HepG2 (cell line): ENCODE measurements at regions not wholly inside any gene's neighbourhood (a gene's known extent, or its start where the extent isn't known, plus 50 kb on each side); places are given as distances from the start of the nearest gene placed in this dataset.

Source experiments
- ATAC-seq: fragments of 200-7000 bp; cut with Tn5 transposase; 3 replicates; pipeline ENCODE4 v1.9.1; 2020; ENCODE audit warnings: mild to moderate bottlenecking, moderate library complexity
- BruUV-seq: library from RNA; stranded (reverse); fragments of 400-500 nt; replicated peaks from 2 replicates; lab custom pipeline; 2021; lab: Mats Ljungman, UMichigan
- CTCF ChIA-PET: fragments of 300-600 bp; formaldehyde crosslinking; extraction: SDS; loops from one replicate; lab custom pipeline; 2021; ENCODE audit warnings: low total read pairs, inconsistent platforms, low intra/inter-chr PET ratio; lab: Yijun Ruan, JAX
- POLR2A ChIA-PET: fragments of 350-600 bp; sonication (Branson Sonifier 250); formaldehyde crosslinking; loops from one replicate; lab custom pipeline; 2020; ENCODE audit warnings: antibody characterized with exemption, inconsistent platforms; lab: Yijun Ruan, JAX
- DNase-seq: peaks from one replicate; pipeline ENCODE4 v3.0.0-alpha.2; 2015; ENCODE audit warnings: low spot score
- FAIRE-seq: peaks from 3 replicates; lab custom pipeline; 2011; peaks lifted over from hg19 to GRCh38; lab: Jason Lieb, UNC
- H2AFZ ChIP-seq: one replicate; pipeline ENCODE4 v1.6.1; 2011; ENCODE audit warnings: low read length, inconsistent platforms
- H3K27ac ChIP-seq: fragments of 300-600 bp; 3 replicates; pipeline ENCODE4 v1.8.0; 2011; ENCODE audit warnings: mixed run types, mild to moderate bottlenecking, mixed read lengths, low read length, inconsistent platforms; ENCODE audit not compliant: insufficient read depth; ENCODE audit errors: extremely low read length
- H3K27me3 ChIP-seq, 2 experiments: fragments of 200-600 bp in 1 of 2; 2 replicates in 1 of 2; 3 replicates in 1 of 2; pipeline versions ENCODE4 v1.6.0 to v1.8.0; 2011; ENCODE audit warnings: low read length in 2 of 2, mild to moderate bottlenecking in 2 of 2, moderate library complexity in 2 of 2, inconsistent platforms in 1 of 2; ENCODE audit not compliant: insufficient read depth in 2 of 2, control insufficient read depth in 1 of 2
- H3K36me3 ChIP-seq, 2 experiments: fragments of 200-600 bp in 1 of 2; replicated peaks in 1 of 2; 2 replicates in 1 of 2; 3 replicates in 1 of 2; pipeline versions ENCODE4 v1.5.1 to v1.8.0; 2011; ENCODE audit warnings: low read length in 2 of 2, inconsistent platforms in 1 of 2; ENCODE audit not compliant: insufficient read depth in 2 of 2, control insufficient read depth in 1 of 2
- H3K4me1 ChIP-seq: 2 replicates; pipeline ENCODE4 v1.5.1; 2012; ENCODE audit warnings: low read length, inconsistent platforms; ENCODE audit not compliant: insufficient read depth
- H3K4me2 ChIP-seq: 2 replicates; pipeline ENCODE4 v1.6.0; 2011; ENCODE audit warnings: low read depth, low read length, inconsistent platforms
- H3K4me3 ChIP-seq, 3 experiments: fragments of 200-600 bp in 1 of 3; sonication (generic), shearing (Covaris generic) in 1 of 3; replicated peaks in 1 of 3; 2 replicates each; pipeline ENCODE4 v1.5.1; 2011 to 2016; ENCODE audit warnings: low read length in 3 of 3, inconsistent platforms in 2 of 3, low read depth in 2 of 3, mild to moderate bottlenecking in 2 of 3, control low read depth in 1 of 3, mixed read lengths in 1 of 3; ENCODE audit not compliant: insufficient read depth in 1 of 3
- H3K79me2 ChIP-seq: one replicate; pipeline ENCODE4 v1.6.1; 2011; ENCODE audit warnings: low read length, inconsistent platforms; ENCODE audit not compliant: insufficient read depth
- H3K9ac ChIP-seq: 2 replicates; pipeline ENCODE4 v1.6.0; 2011; ENCODE audit warnings: mild to moderate bottlenecking, low read depth, low read length, inconsistent platforms; ENCODE audit not compliant: insufficient read depth
- H3K9me3 ChIP-seq: 2 replicates; pipeline ENCODE4 v1.5.1; 2012; ENCODE audit warnings: mild to moderate bottlenecking, low read length
- H4K20me1 ChIP-seq: 2 replicates; pipeline ENCODE4 v1.6.0; 2011; ENCODE audit warnings: inconsistent platforms, mild to moderate bottlenecking, low read length, moderate library complexity; ENCODE audit not compliant: insufficient read depth
- ESRRA ChIP-seq: sonication (generic); formaldehyde crosslinking; IDR thresholded peaks from 2 replicates; pipeline ENCODE4 v1.5.1; 2020; ENCODE audit warnings: mild to moderate bottlenecking, low read depth, missing genetic modification reagents
- HNRNPK ChIP-seq: fragments of 200-400 bp; formaldehyde crosslinking; IDR thresholded peaks from 2 replicates; pipeline ENCODE4 v1.6.1; 2018; ENCODE audit warnings: low read length, low read depth, moderate library complexity, mild to moderate bottlenecking; ENCODE audit not compliant: poor library complexity, severe bottlenecking
- KDM3A ChIP-seq: IDR thresholded peaks from 2 replicates; pipeline ENCODE4 v1.6.1; 2018; ENCODE audit warnings: low read depth, missing compliant biosample characterization
- MED1 ChIP-seq: sonication (generic); formaldehyde crosslinking; IDR thresholded peaks from 2 replicates; pipeline ENCODE4 v1.4.0; 2020; ENCODE audit warnings: missing genetic modification reagents
- NFKBIZ ChIP-seq: IDR thresholded peaks from 2 replicates; pipeline ENCODE4 v1.6.1; 2018; ENCODE audit warnings: missing genetic modification reagents, missing compliant biosample characterization
- NFYC ChIP-seq: IDR thresholded peaks from 2 replicates; pipeline ENCODE4 v1.6.1; 2016; ENCODE audit warnings: missing genetic modification reagents, missing compliant biosample characterization
- SP4 ChIP-seq: sonication (generic); formaldehyde crosslinking; IDR thresholded peaks from 2 replicates; pipeline ENCODE4 v1.8.1; 2023; ENCODE audit warnings: mild to moderate bottlenecking, missing genetic modification reagents
- TBX2 ChIP-seq: sonication (generic); formaldehyde crosslinking; IDR thresholded peaks from 2 replicates; pipeline ENCODE4 v1.5.0; 2020; ENCODE audit warnings: missing genetic modification reagents, mild to moderate bottlenecking, borderline replicate concordance
- TCF12 ChIP-seq, 2 experiments: fragments of 450-650 bp in 1 of 2; sonication (generic) in 1 of 2; formaldehyde crosslinking in 1 of 2; IDR thresholded peaks; 2 replicates each; pipeline versions ENCODE4 v1.6.1 to v1.8.0; 2017 to 2022; ENCODE audit warnings: antibody characterized with exemption in 1 of 2, mild to moderate bottlenecking in 1 of 2, missing genetic modification reagents in 1 of 2, moderate library complexity in 1 of 2
- TOPORS ChIP-seq: sonication (generic); formaldehyde crosslinking; IDR thresholded peaks from 2 replicates; pipeline ENCODE4 v1.8.0; 2023; ENCODE audit warnings: mild to moderate bottlenecking, missing genetic modification reagents
- ZBTB20 ChIP-seq: sonication (generic); formaldehyde crosslinking; IDR thresholded peaks from 2 replicates; pipeline ENCODE4 v1.8.1; 2023; ENCODE audit warnings: missing genetic modification reagents, low read depth, mild to moderate bottlenecking, borderline replicate concordance
- ZNF20 ChIP-seq: sonication (generic); formaldehyde crosslinking; IDR thresholded peaks from 2 replicates; pipeline ENCODE4 v1.4.0; 2020; ENCODE audit warnings: mild to moderate bottlenecking, moderate library complexity, missing genetic modification reagents
- ZNF260 ChIP-seq: sonication (generic); formaldehyde crosslinking; IDR thresholded peaks from 2 replicates; pipeline ENCODE4 v1.4.0; 2020; ENCODE audit warnings: missing genetic modification reagents, low read depth, mild to moderate bottlenecking, borderline replicate concordance
- ZNF383 ChIP-seq: sonication (generic); formaldehyde crosslinking; IDR thresholded peaks from 2 replicates; pipeline ENCODE4 v1.4.0; 2020; ENCODE audit warnings: missing genetic modification reagents, mild to moderate bottlenecking, borderline replicate concordance
- ZNF569 ChIP-seq: sonication (generic); formaldehyde crosslinking; IDR thresholded peaks from 2 replicates; pipeline ENCODE4 v1.5.0; 2020; ENCODE audit warnings: mild to moderate bottlenecking, missing genetic modification reagents, moderate library complexity, borderline replicate concordance
- ZNF816 ChIP-seq: sonication (generic); formaldehyde crosslinking; IDR thresholded peaks from 2 replicates; pipeline ENCODE4 v1.8.0; 2022; ENCODE audit warnings: missing genetic modification reagents, mild to moderate bottlenecking, borderline replicate concordance
- ZSCAN20 ChIP-seq: sonication (generic); formaldehyde crosslinking; IDR thresholded peaks from 2 replicates; pipeline ENCODE4 v1.4.0; 2020; ENCODE audit warnings: missing genetic modification reagents, mild to moderate bottlenecking, borderline replicate concordance
- ZSCAN21 ChIP-seq: sonication (generic); formaldehyde crosslinking; IDR thresholded peaks from 2 replicates; pipeline ENCODE4 v1.8.0; 2022; ENCODE audit warnings: mild to moderate bottlenecking, missing genetic modification reagents, moderate library complexity, borderline replicate concordance
- WGBS: methylation state at CpG from one replicate; pipeline ENCODE4 v1.1.6; 2017; ENCODE audit warnings: low lambda C conversion rate; 5-methylcytosine and 5-hydroxymethylcytosine counted together
- in situ Hi-C: cut with HindIII; loops from 2 replicates; pipeline ENCODE4 v1.10.0; 2017; ENCODE audit warnings: low pct_unique_long_range_greater_than_20kb; ENCODE audit not compliant: extremely low pct_ligation_motif_present
- intact Hi-C: fragments of 100-400 bp; cut with micrococcal nuclease; formaldehyde crosslinking; loops from one replicate; pipeline ENCODE4 v1.10.0; 2022; ENCODE audit not compliant: unreplicated experiment
- TF ChIP-seq, protein P1 (sequence below): IDR thresholded peaks from 2 replicates; pipeline ENCODE4 v1.6.1; 2016; ENCODE audit warnings: control low read depth
- TF ChIP-seq, protein P2 (sequence below): sonication (generic); formaldehyde crosslinking; IDR thresholded peaks from 2 replicates; pipeline ENCODE4 v1.5.0; 2020; ENCODE audit warnings: missing genetic modification reagents, mild to moderate bottlenecking, borderline replicate concordance
- TF ChIP-seq, protein P3 (sequence below): sonication (generic); formaldehyde crosslinking; IDR thresholded peaks from 2 replicates; pipeline ENCODE4 v1.9.0; 2022; ENCODE audit warnings: missing genetic modification reagents, mild to moderate bottlenecking, borderline replicate concordance

DNA sequence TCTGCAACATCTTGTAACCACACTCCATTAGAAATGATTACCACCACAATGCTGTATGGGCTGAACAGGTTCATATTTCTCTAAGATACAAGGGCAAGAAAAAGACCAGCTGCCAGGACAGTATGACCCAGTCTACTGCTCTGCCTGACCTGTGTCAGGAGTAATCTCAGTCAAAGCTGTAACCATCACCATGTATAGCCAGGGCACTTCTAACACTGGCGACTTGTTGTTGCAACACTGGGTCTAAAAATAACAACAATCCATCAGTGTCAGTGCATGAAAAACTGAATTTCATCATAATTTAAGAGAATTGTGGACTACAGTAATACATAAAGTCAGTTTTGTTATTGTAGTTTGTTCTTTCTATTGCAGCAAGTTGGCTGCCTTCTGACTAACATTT lies 738.6 kb upstream of the ADGRB3 start (continued):
- TF ChIP-seq ZSCAN21 (CRISPR knock-in tag): no peak

DNA sequence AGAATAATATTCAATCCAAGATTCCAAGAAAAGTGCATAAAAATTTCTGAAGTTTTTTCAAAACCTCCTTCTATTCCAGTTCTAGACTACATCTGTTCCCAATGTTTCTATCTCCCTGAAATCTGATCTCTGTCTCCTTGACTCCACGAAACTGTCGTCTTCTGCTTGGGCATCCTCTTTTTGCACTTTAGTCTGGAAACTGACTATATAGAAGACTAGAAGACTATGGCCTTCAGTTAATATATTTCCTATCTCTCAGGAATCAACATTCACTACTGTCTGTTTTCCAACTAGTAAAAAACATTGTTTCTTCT lies 745.4 kb upstream of the ADGRB3 start:
- DNase-seq (no peak), FAIRE-seq (no peak), ATAC-seq (no peak)
- ChIA-PET POLR2A (no interaction called here), CTCF (no interaction called here)
- no peak overlapping the region for H3K9ac ChIP-seq
- TF ChIP-seq TBX2 (CRISPR knock-in tag) (no peak), ESRRA (CRISPR knock-in tag) (no peak), NFKBIZ (CRISPR knock-in tag) (no peak), TOPORS (CRISPR knock-in tag) (no peak), ZBTB20 (CRISPR knock-in tag) (no peak), ZNF20 (CRISPR knock-in tag) (no peak), MED1 (CRISPR knock-in tag) (no peak), ZNF383 (CRISPR knock-in tag) (no peak), ZNF816 (CRISPR knock-in tag) (no peak), ZNF569 (no peak), TCF12 (IDR thresholded peaks at IDR 0.05) (no peak), TCF12 (CRISPR knock-in tag; IDR thresholded peaks at IDR 0.05) (no peak), ZNF260 (no peak), SP4 (CRISPR knock-in tag) (no peak), KDM3A (no peak), NFYC (CRISPR knock-in tag) (no peak), HNRNPK (no peak), ZSCAN20 (CRISPR knock-in tag) (no peak)
- TF ChIP-seq, protein P1, sequence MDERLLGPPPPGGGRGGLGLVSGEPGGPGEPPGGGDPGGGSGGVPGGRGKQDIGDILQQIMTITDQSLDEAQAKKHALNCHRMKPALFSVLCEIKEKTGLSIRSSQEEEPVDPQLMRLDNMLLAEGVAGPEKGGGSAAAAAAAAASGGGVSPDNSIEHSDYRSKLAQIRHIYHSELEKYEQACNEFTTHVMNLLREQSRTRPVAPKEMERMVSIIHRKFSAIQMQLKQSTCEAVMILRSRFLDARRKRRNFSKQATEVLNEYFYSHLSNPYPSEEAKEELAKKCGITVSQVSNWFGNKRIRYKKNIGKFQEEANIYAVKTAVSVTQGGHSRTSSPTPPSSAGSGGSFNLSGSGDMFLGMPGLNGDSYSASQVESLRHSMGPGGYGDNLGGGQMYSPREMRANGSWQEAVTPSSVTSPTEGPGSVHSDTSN (CRISPR knock-in tag): no peak
- TF ChIP-seq, protein P2, sequence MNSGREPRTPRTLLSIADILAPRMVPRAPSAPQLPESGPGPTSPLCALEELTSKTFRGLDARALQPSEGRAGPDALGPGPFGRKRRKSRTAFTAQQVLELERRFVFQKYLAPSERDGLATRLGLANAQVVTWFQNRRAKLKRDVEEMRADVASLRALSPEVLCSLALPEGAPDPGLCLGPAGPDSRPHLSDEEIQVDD (CRISPR knock-in tag): no peak
- TF ChIP-seq, protein P3, sequence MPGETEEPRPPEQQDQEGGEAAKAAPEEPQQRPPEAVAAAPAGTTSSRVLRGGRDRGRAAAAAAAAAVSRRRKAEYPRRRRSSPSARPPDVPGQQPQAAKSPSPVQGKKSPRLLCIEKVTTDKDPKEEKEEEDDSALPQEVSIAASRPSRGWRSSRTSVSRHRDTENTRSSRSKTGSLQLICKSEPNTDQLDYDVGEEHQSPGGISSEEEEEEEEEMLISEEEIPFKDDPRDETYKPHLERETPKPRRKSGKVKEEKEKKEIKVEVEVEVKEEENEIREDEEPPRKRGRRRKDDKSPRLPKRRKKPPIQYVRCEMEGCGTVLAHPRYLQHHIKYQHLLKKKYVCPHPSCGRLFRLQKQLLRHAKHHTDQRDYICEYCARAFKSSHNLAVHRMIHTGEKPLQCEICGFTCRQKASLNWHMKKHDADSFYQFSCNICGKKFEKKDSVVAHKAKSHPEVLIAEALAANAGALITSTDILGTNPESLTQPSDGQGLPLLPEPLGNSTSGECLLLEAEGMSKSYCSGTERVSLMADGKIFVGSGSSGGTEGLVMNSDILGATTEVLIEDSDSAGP (CRISPR knock-in tag): no peak
- peaks cover 50% of the 10 kb centered on the region for H3K9me3 ChIP-seq
- BruUV-seq: no TSS peak
- no peaks in the 10 kb centered on the region; a peak in 1 of 5 replicates for H3K27me3 ChIP-seq
- in situ Hi-C loops: no loop called here
- WGBS: 11% methylated on average over 2 of the region's 2 CpGs
- H3K4me1 ChIP-seq: no peaks in the 10 kb centered on the region
- H3K4me2 ChIP-seq: no peak overlapping the region
- H3K27ac ChIP-seq: no peak overlapping the region
- no peaks in the 10 kb centered on the region for H3K36me3 ChIP-seq
- H3K79me2 ChIP-seq: no peaks in the 10 kb centered on the region
- no peak overlapping the region for H3K4me3 ChIP-seq
- intact Hi-C loops: no loop called here
- no peak overlapping the region for H2AFZ ChIP-seq
- H4K20me1 ChIP-seq: no peaks in the 10 kb centered on the region
